CD8-positive, alpha-beta memory T cell (primary cell): ENCODE measurements at regions not wholly inside any gene's neighbourhood (a gene's known extent, or its start where the extent isn't known, plus 50 kb on each side); places are given as distances from the start of the nearest gene placed in this dataset.

ENCODE experiments used
- CTCF ChIA-PET: fragments of 350-600 bp; sonication (Branson Sonifier 250); formaldehyde crosslinking; loops from one replicate; lab custom pipeline; 2021; ENCODE audit warnings: antibody characterized with exemption; lab: Charles Lee
- POLR2A ChIA-PET: fragments of 350-600 bp; sonication (Branson Sonifier 250); formaldehyde crosslinking; loops from one replicate; lab custom pipeline; 2021; ENCODE audit warnings: antibody characterized with exemption; lab: Charles Lee
- DNase-seq, 5 donors: peaks; one replicate each; pipeline versions ENCODE4 v3.0.0 to v3.0.0-alpha.2; 2020 to 2022; ENCODE audit warnings: mixed read lengths in 1 of 5
- H3K27ac ChIP-seq: one replicate; pipeline ENCODE4 v1.7.0; 2013; ENCODE audit warnings: low read depth, mild to moderate bottlenecking, low read length, moderate library complexity
- H3K27me3 ChIP-seq: 2 replicates; pipeline ENCODE4 v1.7.0; 2013; ENCODE audit warnings: low read length, mild to moderate bottlenecking; ENCODE audit not compliant: insufficient read depth, poor library complexity, severe bottlenecking
- H3K36me3 ChIP-seq: 2 replicates; pipeline ENCODE4 v1.7.0; 2013; ENCODE audit warnings: mild to moderate bottlenecking, low read length, moderate library complexity; ENCODE audit not compliant: insufficient read depth
- H3K4me1 ChIP-seq: 2 replicates; pipeline ENCODE4 v1.7.0; 2013; ENCODE audit warnings: mild to moderate bottlenecking, low read length, moderate library complexity; ENCODE audit not compliant: insufficient read depth
- H3K4me3 ChIP-seq: 2 replicates; pipeline ENCODE4 v1.7.0; 2013; ENCODE audit warnings: mild to moderate bottlenecking, low read length
- H3K9me3 ChIP-seq: 2 replicates; pipeline ENCODE4 v1.7.0; 2013; ENCODE audit warnings: mild to moderate bottlenecking, low read length
- H3K27ac Mint-ChIP-seq, 8 donors: one replicate each; pipeline ENCODE4 v1.8.0; 2020 to 2021; ENCODE audit warnings: mixed read lengths in 8 of 8, mild to moderate bottlenecking in 6 of 8, inconsistent platforms in 3 of 8, moderate library complexity in 3 of 8
- H3K27me3 Mint-ChIP-seq, 2 donors: one replicate each; pipeline ENCODE4 v1.8.0; 2020 to 2021; ENCODE audit warnings: mixed read lengths in 2 of 2, mild to moderate bottlenecking in 1 of 2, moderate library complexity in 1 of 2
- H3K36me3 Mint-ChIP-seq, 3 donors: one replicate each; pipeline ENCODE4 v1.8.0; 2020 to 2021; ENCODE audit warnings: mixed read lengths in 3 of 3, inconsistent platforms in 1 of 3, mild to moderate bottlenecking in 1 of 3
- H3K4me1 Mint-ChIP-seq, 3 donors: one replicate each; pipeline ENCODE4 v1.8.0; 2020 to 2021; ENCODE audit warnings: mixed read lengths in 3 of 3, inconsistent platforms in 1 of 3, mild to moderate bottlenecking in 1 of 3
- H3K4me3 Mint-ChIP-seq, 7 donors: one replicate each; pipeline ENCODE4 v1.8.0; 2020 to 2021; ENCODE audit warnings: mixed read lengths in 7 of 7, mild to moderate bottlenecking in 6 of 7, moderate library complexity in 4 of 7, inconsistent platforms in 2 of 7
- H3K9me3 Mint-ChIP-seq, 5 donors: one replicate each; pipeline ENCODE4 v1.8.0; 2020 to 2022; ENCODE audit warnings: mixed read lengths in 5 of 5, mild to moderate bottlenecking in 3 of 5, moderate library complexity in 2 of 5, inconsistent platforms in 1 of 5

- H3K27me3 Mint-ChIP-seq, result peaks cover 2 to 3% of the 10 kb centered on the region in 2 donors
- Histone ChIP-seq H3K36me3 (no peaks in the 10 kb centered on the region), H3K9me3 (no peaks in the 10 kb centered on the region), H3K4me3 (no peak overlapping the region), H3K27ac (no peak overlapping the region), H3K27me3 (no peaks in the 10 kb centered on the region), H3K4me1 (no peaks in the 10 kb centered on the region)
- DNase-seq, result no peak
- no peak overlapping the region for H3K27ac Mint-ChIP-seq
- H3K4me3 Mint-ChIP-seq, result no peak overlapping the region
- H3K36me3 Mint-ChIP-seq, result no peaks in the 10 kb centered on the region
- POLR2A ChIA-PET, result no interaction called here
- peaks cover 0 to 1% (median 0%) of the 10 kb centered on the region in 5 donors for H3K9me3 Mint-ChIP-seq
- CTCF ChIA-PET, result no interaction called here
- H3K4me1 Mint-ChIP-seq, result peaks cover 0 to 3% (median 2%) of the 10 kb centered on the region in 3 donors
Observed at GRCh38 chr5:115377468-115378217, 81.2 kb upstream of the CCDC112 start.

- H3K27me3 ChIP-seq, result no peaks in the 10 kb centered on the region
- Mint-ChIP-seq H3K9me3 (peaks cover 0 to 1% (median 0%) of the 10 kb centered on the region in 5 donors), H3K27me3 (peaks cover 2 to 3% of the 10 kb centered on the region in 2 donors), H3K27ac (no peak overlapping the region), H3K4me1 (peaks cover 0 to 3% (median 2%) of the 10 kb centered on the region in 3 donors), H3K4me3 (no peak overlapping the region), H3K36me3 (no peaks in the 10 kb centered on the region)
- no peak overlapping the region for H3K27ac ChIP-seq
- CTCF ChIA-PET, result interaction anchor here (0.9 kb wide), 1 partner anchor 199 kb away, joined by 3 read pairs; no protein-coding TSS in a partner anchor
- no peaks in the 10 kb centered on the region for H3K36me3 ChIP-seq
- POLR2A ChIA-PET, result no interaction called here
- no peak for DNase-seq
- H3K9me3 ChIP-seq, result no peaks in the 10 kb centered on the region
- H3K4me3 ChIP-seq, result no peak overlapping the region
- H3K4me1 ChIP-seq, result no peaks in the 10 kb centered on the region
Observed at GRCh38 chr5:115375893-115376292, 79.4 kb upstream of the CCDC112 start.

GRCh38 chr5:115374057-115374775 is 77.8 kb upstream of the CCDC112 start:
- H3K36me3 ChIP-seq, result no peaks in the 10 kb centered on the region
- ChIA-PET POLR2A (no interaction called here), CTCF (no interaction called here)
- no peak for DNase-seq
- no peak overlapping the region for H3K27ac Mint-ChIP-seq
- H3K36me3 Mint-ChIP-seq, result no peaks in the 10 kb centered on the region
- peaks cover 0 to 1% (median 0%) of the 10 kb centered on the region in 5 donors for H3K9me3 Mint-ChIP-seq
- H3K4me3 ChIP-seq, result no peak overlapping the region
- H3K4me1 Mint-ChIP-seq, result peaks cover 0 to 2% (median 0%) of the 10 kb centered on the region in 3 donors
- H3K27ac ChIP-seq, result no peak overlapping the region
- no peak overlapping the region for H3K4me3 Mint-ChIP-seq
- peaks cover 3 to 4% of the 10 kb centered on the region in 2 donors for H3K27me3 Mint-ChIP-seq
- no peaks in the 10 kb centered on the region for H3K4me1 ChIP-seq
- no peaks in the 10 kb centered on the region for H3K27me3 ChIP-seq
- no peaks in the 10 kb centered on the region for H3K9me3 ChIP-seq

GRCh38 chr5:115372146-115372545 is 75.7 kb upstream of the CCDC112 start:
- CTCF ChIA-PET, result no interaction called here
- no peak overlapping the region for H3K4me3 ChIP-seq
- POLR2A ChIA-PET, result no interaction called here
- Mint-ChIP-seq H3K4me3 (no peak overlapping the region), H3K27ac (no peak overlapping the region), H3K36me3 (no peaks in the 10 kb centered on the region), H3K27me3 (peaks cover 1 to 3% of the 10 kb centered on the region in 2 donors), H3K9me3 (peaks cover 0 to 4% (median 0%) of the 10 kb centered on the region in 5 donors), H3K4me1 (no peaks in the 10 kb centered on the region)
- H3K36me3 ChIP-seq, result no peaks in the 10 kb centered on the region
- no peaks in the 10 kb centered on the region for H3K9me3 ChIP-seq
- H3K27me3 ChIP-seq, result no peaks in the 10 kb centered on the region
- H3K27ac ChIP-seq, result no peak overlapping the region
- no peaks in the 10 kb centered on the region for H3K4me1 ChIP-seq
- DNase-seq, result no peak

- Histone ChIP-seq H3K27me3 (no peaks in the 10 kb centered on the region), H3K4me1 (no peaks in the 10 kb centered on the region), H3K9me3 (no peaks in the 10 kb centered on the region), H3K4me3 (no peak overlapping the region), H3K27ac (no peak overlapping the region), H3K36me3 (no peaks in the 10 kb centered on the region)
- H3K36me3 Mint-ChIP-seq, result no peaks in the 10 kb centered on the region
- H3K4me3 Mint-ChIP-seq, result no peak overlapping the region
- H3K4me1 Mint-ChIP-seq, result no peaks in the 10 kb centered on the region
- peaks cover 0 to 3% of the 10 kb centered on the region in 2 donors for H3K27me3 Mint-ChIP-seq
- DNase-seq, result no peak
- ChIA-PET CTCF (no interaction called here), POLR2A (no interaction called here)
- no peak overlapping the region for H3K27ac Mint-ChIP-seq
- H3K9me3 Mint-ChIP-seq, result peaks cover 0 to 4% (median 0%) of the 10 kb centered on the region in 5 donors
Observed at GRCh38 chr5:115369430-115370144, 73.1 kb upstream of the CCDC112 start.

GRCh38 chr5:115366223-115366622 is 69.8 kb upstream of the CCDC112 start:
- H3K9me3 Mint-ChIP-seq, result peaks cover 0 to 2% (median 0%) of the 10 kb centered on the region in 5 donors
- CTCF ChIA-PET, result no interaction called here
- H3K4me1 Mint-ChIP-seq, result no peaks in the 10 kb centered on the region
- POLR2A ChIA-PET, result no interaction called here
- H3K36me3 Mint-ChIP-seq, result no peaks in the 10 kb centered on the region
- no peak overlapping the region for H3K4me3 ChIP-seq
- no peak overlapping the region for H3K27ac Mint-ChIP-seq
- H3K36me3 ChIP-seq, result no peaks in the 10 kb centered on the region
- H3K27ac ChIP-seq, result no peak overlapping the region
- no peaks in the 10 kb centered on the region for H3K27me3 ChIP-seq
- peak overlapping the region in 1 of 7 donors; percentile 15 for H3K4me3 Mint-ChIP-seq
- no peaks in the 10 kb centered on the region for H3K9me3 ChIP-seq
- H3K4me1 ChIP-seq, result no peaks in the 10 kb centered on the region
- no peak for DNase-seq
- peaks cover 0 to 3% of the 10 kb centered on the region in 2 donors for H3K27me3 Mint-ChIP-seq

- Mint-ChIP-seq H3K4me3 (no peak overlapping the region), H3K27me3 (peaks cover 0 to 4% of the 10 kb centered on the region in 2 donors), H3K27ac (no peak overlapping the region), H3K4me1 (no peaks in the 10 kb centered on the region), H3K9me3 (peaks cover 0 to 2% (median 0%) of the 10 kb centered on the region in 5 donors), H3K36me3 (no peaks in the 10 kb centered on the region)
- ChIA-PET POLR2A (no interaction called here), CTCF (no interaction called here)
- no peak overlapping the region for H3K4me3 ChIP-seq
- no peaks in the 10 kb centered on the region for H3K27me3 ChIP-seq
- no peaks in the 10 kb centered on the region for H3K9me3 ChIP-seq
- H3K36me3 ChIP-seq, result no peaks in the 10 kb centered on the region
- no peak for DNase-seq
- H3K4me1 ChIP-seq, result no peaks in the 10 kb centered on the region
- no peak overlapping the region for H3K27ac ChIP-seq
Observed at GRCh38 chr5:115363879-115364278, 67.4 kb upstream of the CCDC112 start.
